Osteocyte (in vitro differentiated cells): ENCODE measurements at regions not wholly inside any gene's neighbourhood (a gene's known extent, or its start where the extent isn't known, plus 50 kb on each side); places are given as distances from the start of the nearest gene placed in this dataset.

Source experiments
- DNase-seq: peaks from one replicate; pipeline ENCODE4 v3.0.0; 2021; ENCODE audit warnings: mixed read lengths; ENCODE audit not compliant: unreplicated experiment; ENCODE audit errors: extremely low spot score
- H3K27ac Mint-ChIP-seq: one replicate; pipeline ENCODE4 v1.8.0; 2021; ENCODE audit warnings: mild to moderate bottlenecking, mixed read lengths; ENCODE audit not compliant: unreplicated experiment
- H3K27me3 Mint-ChIP-seq: one replicate; pipeline ENCODE4 v1.8.0; 2021; ENCODE audit warnings: mixed read lengths; ENCODE audit not compliant: unreplicated experiment
- H3K36me3 Mint-ChIP-seq: one replicate; pipeline ENCODE4 v1.8.0; 2021; ENCODE audit warnings: mixed read lengths; ENCODE audit not compliant: unreplicated experiment
- H3K4me1 Mint-ChIP-seq: one replicate; pipeline ENCODE4 v1.8.0; 2021; ENCODE audit warnings: mixed read lengths; ENCODE audit not compliant: unreplicated experiment
- H3K4me3 Mint-ChIP-seq: one replicate; pipeline ENCODE4 v1.8.0; 2021; ENCODE audit warnings: mild to moderate bottlenecking, moderate library complexity, mixed read lengths; ENCODE audit not compliant: unreplicated experiment
- H3K9me3 Mint-ChIP-seq: one replicate; pipeline ENCODE4 v1.8.0; 2021; ENCODE audit warnings: mixed read lengths; ENCODE audit not compliant: unreplicated experiment
- TF ChIP-seq, protein P1 (sequence below): fragments of 200-600 bp; sonication (generic); IDR thresholded peaks from 2 replicates; pipeline ENCODE4 v1.5.0; 2021; ENCODE audit warnings: antibody characterized with exemption, mild to moderate bottlenecking, moderate library complexity

GRCh38 chr7:69017208-69017607 lies 581.1 kb upstream of the AUTS2 start:
- Mint-ChIP-seq H3K27ac (no peak overlapping the region), H3K36me3 (no peaks in the 10 kb centered on the region), H3K4me3 (no peak overlapping the region), H3K4me1 (no peaks in the 10 kb centered on the region), H3K9me3 (peaks cover 25% of the 10 kb centered on the region), H3K27me3 (no peaks in the 10 kb centered on the region)
- TF ChIP-seq, protein P1, sequence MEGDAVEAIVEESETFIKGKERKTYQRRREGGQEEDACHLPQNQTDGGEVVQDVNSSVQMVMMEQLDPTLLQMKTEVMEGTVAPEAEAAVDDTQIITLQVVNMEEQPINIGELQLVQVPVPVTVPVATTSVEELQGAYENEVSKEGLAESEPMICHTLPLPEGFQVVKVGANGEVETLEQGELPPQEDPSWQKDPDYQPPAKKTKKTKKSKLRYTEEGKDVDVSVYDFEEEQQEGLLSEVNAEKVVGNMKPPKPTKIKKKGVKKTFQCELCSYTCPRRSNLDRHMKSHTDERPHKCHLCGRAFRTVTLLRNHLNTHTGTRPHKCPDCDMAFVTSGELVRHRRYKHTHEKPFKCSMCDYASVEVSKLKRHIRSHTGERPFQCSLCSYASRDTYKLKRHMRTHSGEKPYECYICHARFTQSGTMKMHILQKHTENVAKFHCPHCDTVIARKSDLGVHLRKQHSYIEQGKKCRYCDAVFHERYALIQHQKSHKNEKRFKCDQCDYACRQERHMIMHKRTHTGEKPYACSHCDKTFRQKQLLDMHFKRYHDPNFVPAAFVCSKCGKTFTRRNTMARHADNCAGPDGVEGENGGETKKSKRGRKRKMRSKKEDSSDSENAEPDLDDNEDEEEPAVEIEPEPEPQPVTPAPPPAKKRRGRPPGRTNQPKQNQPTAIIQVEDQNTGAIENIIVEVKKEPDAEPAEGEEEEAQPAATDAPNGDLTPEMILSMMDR, result no peak
- DNase-seq, result no peak

- peaks cover 25% of the 10 kb centered on the region for H3K9me3 Mint-ChIP-seq
- H3K36me3 Mint-ChIP-seq, result no peaks in the 10 kb centered on the region
- no peak overlapping the region for H3K27ac Mint-ChIP-seq
- no peaks in the 10 kb centered on the region for H3K4me1 Mint-ChIP-seq
- no peak overlapping the region for H3K4me3 Mint-ChIP-seq
- H3K27me3 Mint-ChIP-seq, result no peaks in the 10 kb centered on the region
- TF ChIP-seq, protein P1, result no peak
- peak; percentile 42 for DNase-seq
Measured at GRCh38 chr7:69018200-69018599, 580.1 kb upstream of the AUTS2 start.

DNA sequence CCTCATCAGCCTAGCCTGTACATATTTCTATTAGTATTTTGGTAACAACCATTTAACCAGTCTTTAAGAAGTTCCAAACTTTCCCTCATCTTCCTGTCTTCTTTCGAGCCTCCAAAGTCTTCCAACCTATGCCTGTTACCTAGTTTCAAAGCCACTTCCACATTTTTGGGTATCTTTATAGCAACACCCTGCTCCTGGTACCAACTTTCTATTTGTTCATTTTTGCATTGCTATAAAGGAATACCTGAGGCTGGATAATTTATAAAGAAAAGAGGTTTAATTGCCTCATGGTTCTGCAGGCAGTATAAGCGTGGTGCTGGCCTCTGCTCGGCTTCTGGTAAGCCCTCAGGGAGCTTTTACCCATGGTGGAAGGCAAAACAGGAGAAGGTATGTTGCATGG lies 578.8 kb upstream of the AUTS2 start:
- TF ChIP-seq, protein P1, result no peak
- H3K36me3 Mint-ChIP-seq, result no peaks in the 10 kb centered on the region

GRCh38 chr7:69020536-69020935 lies 577.7 kb upstream of the AUTS2 start:
- Mint-ChIP-seq H3K4me3 (no peak overlapping the region), H3K36me3 (no peaks in the 10 kb centered on the region), H3K9me3 (peaks cover 25% of the 10 kb centered on the region), H3K27me3 (no peaks in the 10 kb centered on the region), H3K4me1 (no peaks in the 10 kb centered on the region), H3K27ac (no peak overlapping the region)
- no peak for DNase-seq
- TF ChIP-seq, protein P1, result no peak

More for the DNA sequence above, 578.8 kb upstream of the AUTS2 start:
- no peak for DNase-seq
- H3K9me3 Mint-ChIP-seq, result peaks cover 25% of the 10 kb centered on the region
- H3K27me3 Mint-ChIP-seq, result no peaks in the 10 kb centered on the region
- no peak overlapping the region for H3K4me3 Mint-ChIP-seq
- no peak overlapping the region for H3K27ac Mint-ChIP-seq
- H3K4me1 Mint-ChIP-seq, result no peaks in the 10 kb centered on the region

- H3K27me3 Mint-ChIP-seq, result no peaks in the 10 kb centered on the region
Measured at GRCh38 chr7:69025249-69025648, 573.0 kb upstream of the AUTS2 start.

More at GRCh38 chr7:69025249-69025648, 573.0 kb upstream of the AUTS2 start:
- no peak overlapping the region for H3K27ac Mint-ChIP-seq
- DNase-seq, result no peak
- TF ChIP-seq, protein P1, result no peak
- no peaks in the 10 kb centered on the region for H3K4me1 Mint-ChIP-seq
- H3K9me3 Mint-ChIP-seq, result peaks cover 6% of the 10 kb centered on the region
- no peaks in the 10 kb centered on the region for H3K36me3 Mint-ChIP-seq
- no peak overlapping the region for H3K4me3 Mint-ChIP-seq
